Pancreas (tissue), 10 donors: ENCODE measurements at regions not wholly inside any gene's neighbourhood (a gene's known extent, or its start where the extent isn't known, plus 50 kb on each side); places are given as distances from the start of the nearest gene placed in this dataset.

Source experiments
- ATAC-seq, 4 donors: fragments of 200-7000 bp; cut with Tn5 transposase; one replicate each; pipeline versions ENCODE4 v1.8.0 to v1.9.1; 2020; ENCODE audit warnings: mild to moderate bottlenecking in 4 of 4, moderate library complexity in 4 of 4
- DNase-seq, 6 donors: peaks; one replicate each; pipeline ENCODE4 v3.0.0-alpha.2; 2020
- FAIRE-seq: peaks from 2 replicates; lab custom pipeline; 2012; peaks lifted over from hg19 to GRCh38; lab: Jason Lieb, UNC
- H3K27ac ChIP-seq, 4 donors: fragments of 200-600 bp; sonication (generic); 1 replicate in 3 of 4; 2 replicates in 1 of 4; pipeline versions ENCODE4 v1.5.0 to v1.8.0; 2020
- H3K27me3 ChIP-seq, 4 donors: fragments of 200-600 bp; one replicate each; pipeline ENCODE4 v1.8.0; 2021
- H3K36me3 ChIP-seq, 3 donors: fragments of 200-600 bp; sonication (generic) in 1 of 3; one replicate each; pipeline versions ENCODE4 v1.5.0 to v1.8.0; 2020 to 2021
- H3K4me1 ChIP-seq, 3 donors: fragments of 200-600 bp; one replicate each; pipeline ENCODE4 v1.8.0; 2021
- H3K4me3 ChIP-seq, 4 donors: fragments of 200-600 bp; sonication (generic) in 2 of 4; one replicate each; pipeline versions ENCODE4 v1.5.0 to v1.8.0; 2020 to 2021
- H3K9me3 ChIP-seq, 4 donors: fragments of 200-600 bp; one replicate each; pipeline ENCODE4 v1.8.0; 2021
- CTCF ChIP-seq, 4 donors: fragments of 200-600 bp; sonication (generic) in 3 of 4; IDR thresholded peaks; one replicate each; pipeline versions ENCODE4 v1.5.0 to v1.8.0; 2021; ENCODE audit warnings: antibody characterized with exemption in 4 of 4
- WGBS, 2 donors: extraction: QIAGEN DNeasy Blood & Tissue Kit; methylation state at CpG; one replicate each; pipeline ENCODE4 v1.1.7; 2013; 5-methylcytosine and 5-hydroxymethylcytosine counted together
- intact Hi-C, 3 donors: fragments of 100-400 bp; cut with DNase I; formaldehyde crosslinking; loops; one replicate each; pipeline versions ENCODE4 v1.11.1 to v1.14.2; 2022
- donor health status: healthy with polysubstance abuse.
- donor health status: DM: no; HTN: no; CAD: no; lungs with moderate emphysema.
- donor health status: DM: no; HTN: no; CAD: no.
- donor health status: control.
- donor health status: control.
- donor health status: Bipolar disorder and iron deficiency.
- donor health status: DM: yes; HTN: yes; CAD: no.
- donor health status: DM: no; HTN: no; CAD: no.
- donor health status: DM: no; HTN: no; CAD: no.
- donor health status: DM: yes; HTN: yes; CAD: no.

- intact Hi-C loops: no loop called here
Measured at GRCh38 chr10:6881987-6882386, 301.9 kb upstream of the PRKCQ start.

GRCh38 chr10:6877722-6878392, 297.8 kb upstream of the PRKCQ start:
- no peak for FAIRE-seq

More at GRCh38 chr10:6881987-6882386, 301.9 kb upstream of the PRKCQ start:
- no peaks in the 10 kb centered on the region for H3K9me3 ChIP-seq
- FAIRE-seq: no peak
- WGBS, 2 donors: 36 to 77% methylated on average over 1 of the region's 1 CpG
- ATAC-seq: no peak
- DNase-seq: no peak
- H3K27me3 ChIP-seq: no peaks in the 10 kb centered on the region
- no peaks in the 10 kb centered on the region for H3K4me1 ChIP-seq
- TF ChIP-seq CTCF (IDR thresholded peaks at IDR 0.05): no peak
- H3K4me3 ChIP-seq: no peak overlapping the region
- no peaks in the 10 kb centered on the region for H3K36me3 ChIP-seq
- no peak overlapping the region for H3K27ac ChIP-seq

GRCh38 chr10:6877336-6877721, 297.3 kb upstream of the PRKCQ start:
- Histone ChIP-seq H3K4me3 (no peak overlapping the region), H3K27ac (no peak overlapping the region), H3K27me3 (no peaks in the 10 kb centered on the region), H3K9me3 (no peaks in the 10 kb centered on the region), H3K36me3 (no peaks in the 10 kb centered on the region), H3K4me1 (no peaks in the 10 kb centered on the region)
- no peak for TF ChIP-seq CTCF (IDR thresholded peaks at IDR 0.05)
- DNase-seq: peak in 1 of 6 donors; percentile 8
- ATAC-seq: no peak
- 46 to 54% methylated on average over 12 of the region's 12 CpGs for WGBS, 2 donors
- FAIRE-seq: no peak
- intact Hi-C loops: no loop called here

More at GRCh38 chr10:6877722-6878392, 297.8 kb upstream of the PRKCQ start:
- H3K27ac ChIP-seq: no peak overlapping the region
- ATAC-seq: no peak
- H3K4me1 ChIP-seq: no peaks in the 10 kb centered on the region
- no peak for TF ChIP-seq CTCF (IDR thresholded peaks at IDR 0.05)
- 30 to 32% methylated on average over 11 of the region's 11 CpGs for WGBS, 2 donors
- no peaks in the 10 kb centered on the region for H3K9me3 ChIP-seq
- no peaks in the 10 kb centered on the region for H3K27me3 ChIP-seq
- intact Hi-C loops: no loop called here
- H3K4me3 ChIP-seq: no peak overlapping the region
- DNase-seq: no peak
- no peaks in the 10 kb centered on the region for H3K36me3 ChIP-seq

GRCh38 chr10:6875269-6875865, 295.3 kb upstream of the PRKCQ start:
- no peak for TF ChIP-seq CTCF (IDR thresholded peaks at IDR 0.05)
- Histone ChIP-seq H3K27me3 (no peaks in the 10 kb centered on the region), H3K27ac (no peak overlapping the region), H3K4me3 (no peak overlapping the region), H3K36me3 (no peaks in the 10 kb centered on the region), H3K9me3 (no peaks in the 10 kb centered on the region), H3K4me1 (no peaks in the 10 kb centered on the region)
- WGBS, 2 donors: 43 to 62% methylated on average over 7 of the region's 7 CpGs
- intact Hi-C loops: no loop called here
- no peak for FAIRE-seq
- no peak for DNase-seq
- ATAC-seq: no peak

- ATAC-seq: no peak
- H3K4me1 ChIP-seq: no peaks in the 10 kb centered on the region
- no peak overlapping the region for H3K4me3 ChIP-seq
- no peak overlapping the region for H3K27ac ChIP-seq
- no peaks in the 10 kb centered on the region for H3K27me3 ChIP-seq
- no peaks in the 10 kb centered on the region for H3K36me3 ChIP-seq
- WGBS, 2 donors: 47 to 54% methylated on average over 10 of the region's 10 CpGs
- FAIRE-seq: no peak
- TF ChIP-seq CTCF (IDR thresholded peaks at IDR 0.05): no peak
- no peak for DNase-seq
- intact Hi-C loops: no loop called here
- H3K9me3 ChIP-seq: no peaks in the 10 kb centered on the region
Measured at GRCh38 chr10:6871128-6871527, 291.1 kb upstream of the PRKCQ start.
